Activated CD4-positive, alpha-beta T cell treated with anti-CD3 and anti-CD28 coated beads, Interleukin-10, Interleukin-2, amounts not matched to agents 100 ng/mL and 50 ng/mL, durations not matched to agents 16 hours and 8 hours (primary cell): ENCODE measurements at regions not wholly inside any gene's neighbourhood (a gene's known extent, or its start where the extent isn't known, plus 50 kb on each side); places are given as distances from the start of the nearest gene placed in this dataset.
A peak's percentile ranks its signal among the peaks of the same experiment; 100 is the strongest.
"Not testable (repeated sequence)": the region's sequence is repeated elsewhere in the genome, so short reads cannot be mapped to it uniquely, and the experiment has no call there.

Experiments used
- DNase-seq: peaks from one replicate; pipeline ENCODE4 v3.0.0-alpha.2; 2020

- DNase-seq, result no peak
Measured at GRCh38 chr1:224539971-224540370, 76.1 kb upstream of the CNIH3 start.

- no peak for DNase-seq
Measured at GRCh38 chr1:224540535-224540934, 75.6 kb upstream of the CNIH3 start.

DNA sequence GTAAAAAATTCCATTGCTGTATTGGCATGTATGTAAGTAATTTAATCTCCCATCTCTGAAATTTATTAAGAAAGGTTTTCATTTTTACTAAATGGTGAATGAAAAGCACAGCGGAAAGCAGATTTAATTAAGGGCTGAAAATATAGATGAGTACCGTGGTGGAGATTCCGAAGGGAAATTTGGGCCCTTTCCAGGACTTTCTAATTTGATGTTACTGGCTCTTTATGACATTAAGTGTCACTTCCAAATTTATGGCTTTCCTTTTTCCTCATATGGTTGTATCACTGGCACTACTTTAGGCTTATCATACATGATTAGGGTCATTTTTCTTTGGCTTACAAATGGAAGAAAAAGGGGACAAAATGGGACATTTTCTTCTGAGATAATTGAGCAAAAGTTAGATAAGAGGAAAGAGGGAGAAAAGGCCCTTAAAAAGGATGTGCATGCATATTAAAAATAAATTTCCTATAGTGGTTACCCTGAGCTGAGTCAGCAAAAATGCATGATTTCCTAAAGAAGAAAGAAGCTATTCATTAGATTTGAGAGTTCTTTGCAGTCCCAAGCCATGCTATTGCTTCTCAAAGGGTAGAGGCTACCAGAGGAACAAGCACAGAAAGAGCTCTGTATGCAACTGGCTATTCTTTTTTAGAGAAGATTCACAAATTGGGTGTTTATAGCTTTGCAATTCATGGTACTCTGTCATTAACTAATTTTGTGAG lies 74.9 kb upstream of the CNIH3 start:
- DNase-seq, result no peak

DNA sequence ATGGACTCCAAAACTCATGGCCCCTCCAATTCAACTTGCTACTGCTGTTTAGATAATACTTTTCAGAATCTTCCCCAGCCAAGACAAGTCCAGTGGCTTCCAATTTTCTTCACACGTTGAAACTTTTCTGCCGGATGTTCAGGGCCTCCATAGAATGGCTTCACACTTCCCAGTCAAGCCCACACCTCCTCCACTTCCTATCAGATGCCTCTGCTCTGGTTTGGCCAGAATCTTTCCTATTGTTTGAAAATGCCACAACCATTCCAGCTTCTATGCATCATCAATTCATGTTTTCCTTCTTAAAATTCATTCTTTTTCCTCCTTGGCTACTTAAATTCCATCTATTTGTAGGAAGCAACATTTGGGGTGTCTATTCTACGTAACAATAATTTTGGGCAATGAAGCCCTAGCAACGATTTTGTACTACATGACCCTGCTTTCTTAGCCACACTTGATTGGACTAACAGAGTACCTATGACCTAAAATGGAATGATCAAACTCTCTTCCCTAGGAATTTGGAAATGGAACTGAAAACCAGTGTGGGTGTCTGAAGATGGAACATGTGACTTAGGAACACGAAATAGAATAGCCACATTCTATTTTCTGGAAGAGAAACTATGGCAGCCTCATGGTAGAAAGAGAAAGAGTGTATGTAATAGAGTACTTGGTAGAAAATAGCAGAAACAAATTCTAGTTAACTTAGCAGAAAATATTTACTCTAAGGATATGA lies 74.1 kb upstream of the CNIH3 start:
- no peak for DNase-seq

- peak; percentile 83 for DNase-seq
Measured at GRCh38 chr1:224542783-224543440, 73.2 kb upstream of the CNIH3 start.

GRCh38 chr1:224543453-224543852 lies 72.7 kb upstream of the CNIH3 start:
- no peak for DNase-seq

DNA sequence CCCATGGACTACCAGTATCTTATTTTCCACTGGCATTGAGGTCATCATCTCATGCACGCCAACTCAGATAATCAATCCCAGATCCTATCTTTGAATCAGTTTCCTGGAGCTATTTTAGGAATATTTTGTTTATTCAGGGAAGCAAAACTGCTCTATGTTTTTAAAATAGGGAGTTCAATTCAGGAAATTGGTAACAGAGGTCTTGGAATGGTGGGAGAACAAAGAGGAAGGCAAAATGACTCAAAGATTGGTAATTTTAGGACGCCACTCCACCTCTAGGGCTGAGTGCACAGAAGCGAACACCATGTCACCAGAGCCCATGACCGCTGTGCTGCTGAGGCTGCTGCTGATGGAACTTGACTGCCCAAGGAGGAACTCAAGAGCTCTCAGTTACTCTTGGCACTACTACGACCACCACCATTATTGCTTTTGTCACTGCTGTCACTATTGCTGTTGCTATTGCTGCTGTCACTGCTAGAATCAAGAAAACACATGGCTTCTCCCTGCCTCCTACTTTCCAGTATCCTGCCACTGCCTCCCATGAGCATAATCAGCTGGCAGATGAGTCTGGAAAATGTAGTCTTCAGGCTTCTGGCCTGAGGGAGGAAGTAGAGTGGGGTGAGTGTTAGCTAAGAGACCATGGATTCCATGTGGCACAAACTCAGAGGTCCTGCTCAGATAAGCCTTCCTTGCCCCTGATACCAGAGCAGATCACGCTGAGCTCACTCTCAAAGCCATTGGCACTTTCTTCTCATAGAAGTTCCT lies 71.6 kb upstream of the CNIH3 start:
- no peak for DNase-seq

- no peak for DNase-seq
Measured at GRCh38 chr1:224545571-224545970, 70.5 kb upstream of the CNIH3 start.

DNA sequence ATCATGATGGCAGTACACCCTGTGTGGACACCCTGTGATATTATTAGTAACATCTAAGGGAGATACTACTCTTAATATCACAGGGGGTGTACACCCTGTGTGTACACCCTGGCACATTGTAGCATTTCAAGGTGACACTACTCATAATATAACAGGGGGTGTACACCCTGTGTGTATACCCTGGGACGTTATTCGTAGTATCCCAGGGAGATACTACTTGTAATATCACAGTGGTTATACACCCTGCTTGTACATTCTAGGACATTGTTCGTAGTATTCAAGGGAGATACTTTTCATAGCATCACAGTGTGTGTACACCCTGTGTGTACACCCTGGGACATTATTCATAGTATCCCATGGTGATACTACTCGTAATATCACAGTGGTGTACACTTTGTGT lies 67.4 kb upstream of the CNIH3 start:
- no peak for DNase-seq

- not testable (repeated sequence) for DNase-seq
Measured at GRCh38 chr1:224551189-224551588, 64.9 kb upstream of the CNIH3 start.

DNA sequence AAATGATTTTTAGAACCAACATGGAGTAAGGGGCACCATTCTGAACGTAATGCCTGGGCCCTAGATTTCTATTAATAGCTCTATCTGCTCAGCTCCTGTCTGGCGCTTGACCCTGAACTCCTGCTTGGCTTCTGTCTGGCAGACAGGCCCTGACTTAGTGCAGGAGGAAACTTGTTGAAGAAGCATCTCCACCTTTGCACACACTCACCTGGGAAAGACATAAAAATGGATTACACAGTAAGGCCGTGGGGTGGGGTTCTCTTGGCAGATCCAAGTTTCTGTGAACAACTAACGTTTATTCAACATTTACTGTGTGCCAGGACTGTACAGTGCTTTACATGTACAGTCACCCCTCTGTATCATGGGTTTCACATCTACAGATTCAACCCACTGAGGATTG lies 62.1 kb upstream of the CNIH3 start:
- DNase-seq, result no peak

DNA sequence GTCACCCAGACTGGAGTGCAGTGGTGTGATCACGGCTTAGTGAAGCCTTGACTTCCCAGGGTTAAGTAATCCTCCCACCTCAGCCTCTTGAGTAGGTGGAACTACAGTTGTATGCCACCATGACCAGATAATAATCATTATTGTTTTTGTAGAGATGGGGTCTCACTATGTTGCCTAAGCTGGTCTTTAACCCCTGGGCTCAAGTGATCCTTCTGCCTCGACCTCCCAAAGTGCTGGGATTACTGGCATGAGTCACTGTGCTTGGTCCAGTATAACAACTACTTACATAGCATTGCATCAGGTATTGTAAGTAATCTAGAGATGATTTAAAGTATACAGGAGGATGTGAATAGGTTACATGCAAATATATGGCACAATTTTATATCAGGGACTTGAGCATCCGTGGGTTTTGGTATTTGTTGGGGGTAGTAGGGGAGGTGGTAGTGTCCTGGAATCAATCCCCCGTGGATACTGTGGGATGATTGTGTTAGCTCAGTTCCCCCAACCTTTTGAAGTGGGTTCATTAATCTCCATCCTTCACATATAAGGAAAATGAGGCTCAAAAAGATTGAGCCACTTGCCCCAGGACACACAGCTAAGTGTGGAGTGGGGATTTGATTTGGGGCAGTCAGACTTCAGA lies 61.4 kb upstream of the CNIH3 start:
- no peak for DNase-seq

GRCh38 chr1:224558904-224559303 lies 57.2 kb upstream of the CNIH3 start:
- no peak for DNase-seq

GRCh38 chr1:224559981-224560728 lies 56.0 kb upstream of the CNIH3 start:
- DNase-seq, result no peak

GRCh38 chr1:224562881-224563280 lies 53.2 kb upstream of the CNIH3 start:
- not testable (repeated sequence) for DNase-seq

GRCh38 chr1:224563666-224564065 lies 52.5 kb upstream of the CNIH3 start:
- no peak for DNase-seq

DNA sequence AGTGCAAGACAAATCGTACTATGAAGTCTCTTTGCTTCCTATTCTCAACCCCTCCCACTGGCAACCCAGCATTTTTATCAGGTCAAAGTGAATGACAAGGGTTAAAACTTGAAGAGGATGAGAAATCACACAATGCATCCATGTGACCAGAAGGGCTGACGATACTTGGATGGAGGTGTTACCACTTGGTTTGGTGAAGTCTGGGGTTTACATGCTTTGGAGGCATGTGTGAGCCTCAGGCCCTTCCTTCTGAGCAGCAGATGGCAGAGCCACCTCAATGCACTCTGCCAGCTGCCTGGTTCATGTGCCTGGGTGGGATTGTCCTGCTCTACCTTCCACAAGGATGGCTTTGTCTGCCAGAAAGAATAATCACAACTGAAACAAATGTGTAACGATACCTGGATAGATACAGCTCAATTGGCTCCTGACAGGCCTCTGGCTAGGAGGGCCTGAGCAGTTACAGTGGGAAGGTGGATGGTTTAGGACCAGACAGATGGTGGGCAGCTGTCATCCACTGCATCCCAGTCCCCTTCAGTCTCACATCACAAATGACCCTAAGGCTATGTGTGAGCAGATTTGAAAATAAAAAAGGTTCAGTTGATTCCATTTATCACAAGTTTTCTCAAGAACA lies 51.5 kb upstream of the CNIH3 start:
- no peak for DNase-seq

DNA sequence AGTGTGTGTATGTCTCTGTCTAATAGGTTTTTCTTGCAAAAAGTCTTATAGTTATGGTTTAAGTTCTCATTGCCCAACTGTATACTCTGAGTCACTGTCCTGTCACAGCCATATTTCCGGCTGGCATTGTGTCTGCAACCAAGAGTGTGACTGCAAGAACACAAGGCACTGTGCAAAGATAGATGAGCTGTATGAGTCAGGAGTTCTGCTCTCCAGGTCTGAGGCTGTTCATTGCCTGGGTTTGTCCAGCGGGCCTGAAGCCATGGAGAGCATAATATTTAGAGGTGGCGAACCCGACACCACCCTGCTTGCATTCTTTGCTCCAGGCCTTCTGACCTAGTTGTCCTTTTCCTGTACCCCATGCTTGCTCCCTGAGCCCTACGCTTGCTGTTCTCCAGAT lies 50.9 kb upstream of the CNIH3 start:
- peak; percentile 9 for DNase-seq

GRCh38 chr1:224565611-224566406 lies 50.3 kb upstream of the CNIH3 start:
- no peak for DNase-seq
